IPS-15b (cell line): ENCODE measurements at regions not wholly inside any gene's neighbourhood (a gene's known extent, or its start where the extent isn't known, plus 50 kb on each side); places are given as distances from the start of the nearest gene placed in this dataset.

Experiments
- H3K27me3 ChIP-seq: one replicate; pipeline ENCODE4 v1.6.1; 2013; ENCODE audit warnings: low read length; ENCODE audit not compliant: control insufficient read depth, insufficient read depth
- H3K36me3 ChIP-seq: one replicate; pipeline ENCODE4 v1.6.1; 2013; ENCODE audit warnings: low read length; ENCODE audit not compliant: control insufficient read depth, insufficient read depth
- H3K4me1 ChIP-seq: one replicate; pipeline ENCODE4 v1.6.1; 2013; ENCODE audit warnings: mild to moderate bottlenecking, low read length; ENCODE audit not compliant: control insufficient read depth, insufficient read depth
- H3K4me3 ChIP-seq: one replicate; pipeline ENCODE4 v1.5.1; 2013; ENCODE audit warnings: low read depth, low read length
- H3K9ac ChIP-seq: one replicate; pipeline ENCODE4 v1.6.1; 2013; ENCODE audit warnings: low read depth, mild to moderate bottlenecking, low read length
- H3K9me3 ChIP-seq: one replicate; pipeline ENCODE4 v1.6.1; 2013; ENCODE audit warnings: mild to moderate bottlenecking, low read length; ENCODE audit not compliant: control insufficient read depth, insufficient read depth

GRCh38 chr12:98418357-98419075 lies 96.9 kb upstream of the TMPO start:
- Histone ChIP-seq H3K9ac (no peak overlapping the region), H3K9me3 (no peaks in the 10 kb centered on the region), H3K27me3 (no peaks in the 10 kb centered on the region), H3K36me3 (no peaks in the 10 kb centered on the region), H3K4me1 (peaks cover 4% of the 10 kb centered on the region), H3K4me3 (no peak overlapping the region)

- peaks cover 4% of the 10 kb centered on the region for H3K4me1 ChIP-seq
- no peaks in the 10 kb centered on the region for H3K9me3 ChIP-seq
- H3K4me3 ChIP-seq = no peak overlapping the region
- no peak overlapping the region for H3K9ac ChIP-seq
- H3K27me3 ChIP-seq = no peaks in the 10 kb centered on the region
- no peaks in the 10 kb centered on the region for H3K36me3 ChIP-seq
These were observed 96.2 kb upstream of the TMPO start for GRCh38 chr12:98419081-98419794.

- no peaks in the 10 kb centered on the region for H3K36me3 ChIP-seq
- H3K27me3 ChIP-seq = no peaks in the 10 kb centered on the region
- no peaks in the 10 kb centered on the region for H3K9me3 ChIP-seq
- no peak overlapping the region for H3K9ac ChIP-seq
- H3K4me3 ChIP-seq = no peak overlapping the region
- peaks cover 4% of the 10 kb centered on the region for H3K4me1 ChIP-seq
These were observed 95.5 kb upstream of the TMPO start for GRCh38 chr12:98419795-98420404.

- Histone ChIP-seq H3K27me3 (no peaks in the 10 kb centered on the region), H3K4me1 (peaks cover 4% of the 10 kb centered on the region), H3K4me3 (no peak overlapping the region), H3K9ac (no peak overlapping the region), H3K36me3 (no peaks in the 10 kb centered on the region), H3K9me3 (no peaks in the 10 kb centered on the region)
These were observed 94.9 kb upstream of the TMPO start for GRCh38 chr12:98420461-98420860.

GRCh38 chr12:98421316-98421715 lies 94.1 kb upstream of the TMPO start:
- no peaks in the 10 kb centered on the region for H3K27me3 ChIP-seq
- no peaks in the 10 kb centered on the region for H3K9me3 ChIP-seq
- no peak overlapping the region for H3K4me3 ChIP-seq
- peaks cover 4% of the 10 kb centered on the region for H3K4me1 ChIP-seq
- H3K36me3 ChIP-seq = no peaks in the 10 kb centered on the region
- H3K9ac ChIP-seq = no peak overlapping the region

- Histone ChIP-seq H3K9me3 (no peaks in the 10 kb centered on the region), H3K4me1 (peaks cover 4% of the 10 kb centered on the region), H3K4me3 (no peak overlapping the region), H3K9ac (no peak overlapping the region), H3K27me3 (no peaks in the 10 kb centered on the region), H3K36me3 (no peaks in the 10 kb centered on the region)
These were observed 93.0 kb upstream of the TMPO start for GRCh38 chr12:98422359-98422758.

- H3K4me1 ChIP-seq = peaks cover 4% of the 10 kb centered on the region
- H3K27me3 ChIP-seq = no peaks in the 10 kb centered on the region
- no peaks in the 10 kb centered on the region for H3K9me3 ChIP-seq
- no peak overlapping the region for H3K9ac ChIP-seq
- H3K36me3 ChIP-seq = no peaks in the 10 kb centered on the region
- H3K4me3 ChIP-seq = no peak overlapping the region
These were observed 92.6 kb upstream of the TMPO start for GRCh38 chr12:98422812-98423211.

GRCh38 chr12:98423963-98424362 lies 91.4 kb upstream of the TMPO start:
- Histone ChIP-seq H3K4me3 (no peak overlapping the region), H3K9ac (no peak overlapping the region), H3K4me1 (peaks cover 2% of the 10 kb centered on the region), H3K9me3 (no peaks in the 10 kb centered on the region), H3K27me3 (no peaks in the 10 kb centered on the region), H3K36me3 (no peaks in the 10 kb centered on the region)

GRCh38 chr12:98424726-98425401 lies 90.5 kb upstream of the TMPO start:
- no peak overlapping the region for H3K4me3 ChIP-seq
- no peaks in the 10 kb centered on the region for H3K27me3 ChIP-seq
- H3K4me1 ChIP-seq = no peaks in the 10 kb centered on the region
- no peak overlapping the region for H3K9ac ChIP-seq
- no peaks in the 10 kb centered on the region for H3K36me3 ChIP-seq
- H3K9me3 ChIP-seq = no peaks in the 10 kb centered on the region

GRCh38 chr12:98425859-98426258 lies 89.5 kb upstream of the TMPO start:
- Histone ChIP-seq H3K9me3 (no peaks in the 10 kb centered on the region), H3K27me3 (no peaks in the 10 kb centered on the region), H3K4me1 (no peaks in the 10 kb centered on the region), H3K4me3 (no peak overlapping the region), H3K9ac (no peak overlapping the region), H3K36me3 (no peaks in the 10 kb centered on the region)

GRCh38 chr12:98431089-98431488 lies 84.3 kb upstream of the TMPO start:
- Histone ChIP-seq H3K4me1 (no peaks in the 10 kb centered on the region), H3K4me3 (no peak overlapping the region), H3K9ac (no peak overlapping the region), H3K27me3 (no peaks in the 10 kb centered on the region), H3K36me3 (no peaks in the 10 kb centered on the region), H3K9me3 (no peaks in the 10 kb centered on the region)
